OCI-LY7 (cell line): ENCODE measurements at regions not wholly inside any gene's neighbourhood (a gene's known extent, or its start where the extent isn't known, plus 50 kb on each side); places are given as distances from the start of the nearest gene placed in this dataset.

ENCODE experiments used
- BruUV-seq: library from RNA; stranded (reverse); fragments of 400-500 nt; replicated peaks from 2 replicates; lab custom pipeline; 2021; lab: Mats Ljungman, UMichigan
- CTCF ChIA-PET: fragments of 300-600 bp; sonication (Branson Sonifier 250); formaldehyde crosslinking; loops from one replicate; lab custom pipeline; 2022; ENCODE audit warnings: antibody characterized with exemption; ENCODE audit not compliant: unreplicated experiment; lab: Charles Lee
- POLR2A ChIA-PET: fragments of 300-600 bp; sonication (Branson Sonifier 250); formaldehyde crosslinking; loops from one replicate; lab custom pipeline; 2022; ENCODE audit warnings: antibody characterized with exemption; lab: Charles Lee
- DNase-seq: peaks from one replicate; pipeline ENCODE4 v3.0.0-alpha.2; 2015; ENCODE audit warnings: low spot score
- H2AFZ ChIP-seq: fragments of 200-600 bp; sonication (generic), shearing (Covaris generic); 2 replicates; pipeline ENCODE4 v1.6.1; 2014; ENCODE audit warnings: mild to moderate bottlenecking, antibody characterized with exemption, low read length, moderate library complexity
- H3K27ac ChIP-seq: fragments of 200-600 bp; sonication (generic); 2 replicates; pipeline ENCODE4 v1.5.1; 2014; ENCODE audit warnings: mixed run types, low read depth, mild to moderate bottlenecking, moderate library complexity, low read length, inconsistent platforms; ENCODE audit not compliant: poor library complexity, severe bottlenecking
- H3K36me3 ChIP-seq: fragments of 200-600 bp; sonication (generic); 2 replicates; pipeline ENCODE4 v1.6.1; 2014; ENCODE audit warnings: mild to moderate bottlenecking, antibody characterized with exemption, low read length, moderate library complexity, mixed read lengths; ENCODE audit not compliant: insufficient read depth
- H3K4me1 ChIP-seq: fragments of 200-600 bp; sonication (generic); 2 replicates; pipeline ENCODE4 v1.5.1; 2014; ENCODE audit warnings: mild to moderate bottlenecking, low read length; ENCODE audit not compliant: insufficient read depth, poor library complexity, severe bottlenecking
- H3K4me2 ChIP-seq: fragments of 200-600 bp; sonication (generic); 2 replicates; pipeline ENCODE4 v1.6.1; 2014; ENCODE audit warnings: mild to moderate bottlenecking, low read length
- H3K4me3 ChIP-seq: fragments of 200-600 bp; sonication (generic); 2 replicates; pipeline ENCODE4 v1.5.1; 2014; ENCODE audit warnings: mild to moderate bottlenecking, low read depth, low read length; ENCODE audit not compliant: poor library complexity, severe bottlenecking
- H3K79me2 ChIP-seq: fragments of 200-600 bp; sonication (generic); 2 replicates; pipeline ENCODE4 v1.6.1; 2016; ENCODE audit warnings: low read depth, mild to moderate bottlenecking, low read length, moderate library complexity, mixed read lengths; ENCODE audit not compliant: insufficient read depth
- H3K9me2 ChIP-seq: fragments of 200-600 bp; sonication (generic); 2 replicates; pipeline ENCODE4 v1.6.1; 2016; ENCODE audit warnings: mild to moderate bottlenecking, low read length, mixed read lengths; ENCODE audit not compliant: insufficient read depth
- H3K9me3 ChIP-seq: fragments of 200-600 bp; sonication (generic); 2 replicates; pipeline ENCODE4 v1.6.1; 2014; ENCODE audit warnings: mild to moderate bottlenecking, mixed run types, low read length, mixed read lengths
- H4K20me1 ChIP-seq: fragments of 200-600 bp; sonication (generic); 2 replicates; pipeline ENCODE4 v1.6.1; 2014; ENCODE audit warnings: mild to moderate bottlenecking, antibody characterized with exemption, low read length, moderate library complexity, mixed read lengths; ENCODE audit not compliant: insufficient read depth
- EZH2phosphoT487 ChIP-seq: fragments of 200-600 bp; sonication (generic); IDR thresholded peaks from 2 replicates; pipeline ENCODE4 v1.6.1; 2018; ENCODE audit warnings: low read depth, borderline replicate concordance, mild to moderate bottlenecking, mixed run types, antibody characterized with exemption, low read length, moderate library complexity, mixed read lengths
- intact Hi-C: fragments of 100-400 bp; cut with micrococcal nuclease; formaldehyde crosslinking; loops from one replicate; pipeline ENCODE4 v1.10.0; 2022; ENCODE audit not compliant: unreplicated experiment
- TF ChIP-seq, protein P1 (sequence below): fragments of 200-600 bp; sonication (generic); conservative IDR thresholded peaks from 2 replicates; pipeline ENCODE4 v1.5.1; 2014; ENCODE audit warnings: mild to moderate bottlenecking, antibody characterized with exemption, low read length, moderate library complexity, mixed read lengths

DNA sequence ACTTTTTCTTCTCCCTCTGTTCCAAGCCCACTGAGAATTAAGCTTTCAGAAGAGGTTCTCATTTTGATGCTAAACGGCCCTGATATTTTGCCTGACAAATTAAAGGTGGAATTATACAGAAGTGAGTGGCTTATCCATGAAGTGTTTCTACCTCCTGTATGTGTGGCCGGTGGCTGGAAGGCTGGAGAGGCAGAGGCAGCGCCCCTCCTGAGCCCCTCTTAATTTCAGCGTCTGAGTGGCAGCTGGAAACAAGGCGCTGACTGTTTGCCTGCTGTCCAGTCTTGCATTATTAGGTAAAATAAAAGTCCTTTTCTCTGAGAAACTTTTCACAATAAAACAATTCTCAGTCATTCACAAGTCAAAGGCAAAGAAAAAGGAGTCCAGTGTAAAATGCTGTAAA is 685.7 kb downstream of the MCTP2 start:
- H3K79me2 ChIP-seq: no peaks in the 10 kb centered on the region
- 0 out of 2 replicates have a peak, but pooled peaks cover 3% of the 10 kb centered on the region for H3K9me2 ChIP-seq
- no peaks in the 10 kb centered on the region for H3K4me1 ChIP-seq
- POLR2A ChIA-PET: no interaction called here
- H4K20me1 ChIP-seq: no peaks in the 10 kb centered on the region
- CTCF ChIA-PET: no interaction called here
- H3K27ac ChIP-seq: no peak overlapping the region
- no peak for DNase-seq
- BruUV-seq: no TSS peak
- intact Hi-C loops: no loop called here
- H3K9me3 ChIP-seq: no peaks in the 10 kb centered on the region
- no peak overlapping the region for H3K4me3 ChIP-seq
- H2AFZ ChIP-seq: no peak overlapping the region
- no peaks in the 10 kb centered on the region for H3K36me3 ChIP-seq
- TF ChIP-seq, protein P1, sequence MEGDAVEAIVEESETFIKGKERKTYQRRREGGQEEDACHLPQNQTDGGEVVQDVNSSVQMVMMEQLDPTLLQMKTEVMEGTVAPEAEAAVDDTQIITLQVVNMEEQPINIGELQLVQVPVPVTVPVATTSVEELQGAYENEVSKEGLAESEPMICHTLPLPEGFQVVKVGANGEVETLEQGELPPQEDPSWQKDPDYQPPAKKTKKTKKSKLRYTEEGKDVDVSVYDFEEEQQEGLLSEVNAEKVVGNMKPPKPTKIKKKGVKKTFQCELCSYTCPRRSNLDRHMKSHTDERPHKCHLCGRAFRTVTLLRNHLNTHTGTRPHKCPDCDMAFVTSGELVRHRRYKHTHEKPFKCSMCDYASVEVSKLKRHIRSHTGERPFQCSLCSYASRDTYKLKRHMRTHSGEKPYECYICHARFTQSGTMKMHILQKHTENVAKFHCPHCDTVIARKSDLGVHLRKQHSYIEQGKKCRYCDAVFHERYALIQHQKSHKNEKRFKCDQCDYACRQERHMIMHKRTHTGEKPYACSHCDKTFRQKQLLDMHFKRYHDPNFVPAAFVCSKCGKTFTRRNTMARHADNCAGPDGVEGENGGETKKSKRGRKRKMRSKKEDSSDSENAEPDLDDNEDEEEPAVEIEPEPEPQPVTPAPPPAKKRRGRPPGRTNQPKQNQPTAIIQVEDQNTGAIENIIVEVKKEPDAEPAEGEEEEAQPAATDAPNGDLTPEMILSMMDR: no peak
- no peak for TF ChIP-seq EZH2phosphoT487
- H3K4me2 ChIP-seq: no peak overlapping the region

DNA sequence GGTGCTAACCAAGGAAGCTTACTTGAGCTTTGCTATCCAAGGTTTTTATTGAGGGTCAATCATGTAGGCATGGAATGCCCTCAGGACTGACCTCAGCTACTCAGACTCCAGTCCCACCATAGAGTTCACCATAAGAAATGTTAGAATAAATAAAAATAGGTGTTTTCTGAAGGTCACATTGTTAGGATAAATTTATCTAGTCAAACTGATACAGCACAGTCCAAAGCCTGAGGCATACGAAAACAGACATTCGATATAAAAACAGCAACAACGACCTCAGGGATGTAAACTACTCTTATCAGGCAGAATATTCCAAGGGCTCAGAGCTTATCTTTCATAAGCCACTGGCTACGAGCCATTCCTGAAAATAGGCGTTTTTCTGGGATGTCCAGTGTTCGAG is 690.6 kb downstream of the MCTP2 start:
- ChIA-PET POLR2A (no interaction called here), CTCF (no interaction called here)
- Histone ChIP-seq H3K9me3 (no peaks in the 10 kb centered on the region), H3K79me2 (no peaks in the 10 kb centered on the region), H3K9me2 (no peaks in the 10 kb centered on the region), H3K27ac (no peak overlapping the region), H3K36me3 (no peaks in the 10 kb centered on the region), H3K4me1 (no peaks in the 10 kb centered on the region), H4K20me1 (no peaks in the 10 kb centered on the region), H2AFZ (no peak overlapping the region), H3K4me3 (no peak overlapping the region), H3K4me2 (no peak overlapping the region)
- no peak for DNase-seq
- BruUV-seq: no TSS peak
- intact Hi-C loops: no loop called here
- TF ChIP-seq EZH2phosphoT487: no peak
- TF ChIP-seq, protein P1: no peak

DNA sequence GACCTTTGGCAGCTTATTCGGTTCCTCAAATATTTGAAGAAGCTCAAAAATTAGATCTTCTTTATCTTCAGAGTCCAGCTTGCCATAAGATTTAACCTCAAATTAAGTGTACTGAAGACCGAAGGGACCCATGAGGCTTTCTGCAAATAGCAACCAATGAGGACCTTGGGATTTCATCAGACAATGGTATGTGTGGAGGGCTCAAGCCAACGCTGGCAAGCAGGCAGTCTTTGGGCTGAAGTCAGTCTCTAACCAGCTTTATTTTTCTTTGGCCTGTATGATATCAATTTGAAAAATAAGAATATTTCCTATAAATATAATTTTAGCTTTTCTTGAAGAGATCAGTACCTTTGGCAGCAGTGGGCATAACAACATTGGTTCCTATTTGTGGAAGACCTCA is 692.7 kb downstream of the MCTP2 start:
- H3K9me3 ChIP-seq: no peaks in the 10 kb centered on the region
- no peak for TF ChIP-seq EZH2phosphoT487
- TF ChIP-seq, protein P1: no peak
- DNase-seq: no peak
- H4K20me1 ChIP-seq: no peaks in the 10 kb centered on the region
- intact Hi-C loops: no loop called here
- ChIA-PET POLR2A (interaction anchor here (0.6 to 1.9 kb wide), 2 partner anchors 10 to 940 kb away, joined by 3 to 7 read pairs; no protein-coding TSS in a partner anchor), CTCF (no interaction called here)
- H3K9me2 ChIP-seq: no peaks in the 10 kb centered on the region
- H3K79me2 ChIP-seq: no peaks in the 10 kb centered on the region
- H3K27ac ChIP-seq: no peak overlapping the region
- H3K36me3 ChIP-seq: no peaks in the 10 kb centered on the region
- no peak overlapping the region for H2AFZ ChIP-seq
- H3K4me1 ChIP-seq: no peaks in the 10 kb centered on the region
- no peak overlapping the region for H3K4me3 ChIP-seq
- no peak overlapping the region for H3K4me2 ChIP-seq
- no TSS peak for BruUV-seq
